Esophagus squamous epithelium (tissue), 4 donors: ENCODE measurements at regions not wholly inside any gene's neighbourhood (a gene's known extent, or its start where the extent isn't known, plus 50 kb on each side); places are given as distances from the start of the nearest gene placed in this dataset.

Experiments
- POLR2A ChIP-seq, 4 donors: fragments of 450-650 bp; IDR thresholded peaks; one replicate each; pipeline ENCODE4 v1.6.1; 2017; ENCODE audit warnings: antibody characterized with exemption in 4 of 4, mild to moderate bottlenecking in 4 of 4, moderate library complexity in 3 of 4
- TF ChIP-seq, protein P1 (sequence below), 6 experiments: fragments of 450-650 bp in 4 of 6; fragments of 200-600 bp in 2 of 6; sonication (generic) in 2 of 6; IDR thresholded peaks; one replicate each; pipeline ENCODE4 v1.5.1; 2016 to 2019; ENCODE audit warnings: antibody characterized with exemption in 6 of 6, mild to moderate bottlenecking in 4 of 6, moderate library complexity in 4 of 6

GRCh38 chr7:21192657-21193056, 235.2 kb upstream of the SP4 start:
- TF ChIP-seq, protein P1, sequence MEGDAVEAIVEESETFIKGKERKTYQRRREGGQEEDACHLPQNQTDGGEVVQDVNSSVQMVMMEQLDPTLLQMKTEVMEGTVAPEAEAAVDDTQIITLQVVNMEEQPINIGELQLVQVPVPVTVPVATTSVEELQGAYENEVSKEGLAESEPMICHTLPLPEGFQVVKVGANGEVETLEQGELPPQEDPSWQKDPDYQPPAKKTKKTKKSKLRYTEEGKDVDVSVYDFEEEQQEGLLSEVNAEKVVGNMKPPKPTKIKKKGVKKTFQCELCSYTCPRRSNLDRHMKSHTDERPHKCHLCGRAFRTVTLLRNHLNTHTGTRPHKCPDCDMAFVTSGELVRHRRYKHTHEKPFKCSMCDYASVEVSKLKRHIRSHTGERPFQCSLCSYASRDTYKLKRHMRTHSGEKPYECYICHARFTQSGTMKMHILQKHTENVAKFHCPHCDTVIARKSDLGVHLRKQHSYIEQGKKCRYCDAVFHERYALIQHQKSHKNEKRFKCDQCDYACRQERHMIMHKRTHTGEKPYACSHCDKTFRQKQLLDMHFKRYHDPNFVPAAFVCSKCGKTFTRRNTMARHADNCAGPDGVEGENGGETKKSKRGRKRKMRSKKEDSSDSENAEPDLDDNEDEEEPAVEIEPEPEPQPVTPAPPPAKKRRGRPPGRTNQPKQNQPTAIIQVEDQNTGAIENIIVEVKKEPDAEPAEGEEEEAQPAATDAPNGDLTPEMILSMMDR (IDR thresholded peaks at IDR 0.05) = no peak
- TF ChIP-seq POLR2A (IDR thresholded peaks at IDR 0.05) = no peak
